Pancreas (tissue), 10 donors: ENCODE measurements at regions not wholly inside any gene's neighbourhood (a gene's known extent, or its start where the extent isn't known, plus 50 kb on each side); places are given as distances from the start of the nearest gene placed in this dataset.

ENCODE experiments used
- ATAC-seq, 4 donors: fragments of 200-7000 bp; cut with Tn5 transposase; one replicate each; pipeline versions ENCODE4 v1.8.0 to v1.9.1; 2020; ENCODE audit warnings: mild to moderate bottlenecking in 4 of 4, moderate library complexity in 4 of 4
- DNase-seq, 6 donors: peaks; one replicate each; pipeline ENCODE4 v3.0.0-alpha.2; 2020
- FAIRE-seq: peaks from 2 replicates; lab custom pipeline; 2012; peaks lifted over from hg19 to GRCh38; lab: Jason Lieb, UNC
- H3K27ac ChIP-seq, 4 donors: fragments of 200-600 bp; sonication (generic); 1 replicate in 3 of 4; 2 replicates in 1 of 4; pipeline versions ENCODE4 v1.5.0 to v1.8.0; 2020
- H3K27me3 ChIP-seq, 4 donors: fragments of 200-600 bp; one replicate each; pipeline ENCODE4 v1.8.0; 2021
- H3K36me3 ChIP-seq, 3 donors: fragments of 200-600 bp; sonication (generic) in 1 of 3; one replicate each; pipeline versions ENCODE4 v1.5.0 to v1.8.0; 2020 to 2021
- H3K4me1 ChIP-seq, 3 donors: fragments of 200-600 bp; one replicate each; pipeline ENCODE4 v1.8.0; 2021
- H3K4me3 ChIP-seq, 4 donors: fragments of 200-600 bp; sonication (generic) in 2 of 4; one replicate each; pipeline versions ENCODE4 v1.5.0 to v1.8.0; 2020 to 2021
- H3K9me3 ChIP-seq, 4 donors: fragments of 200-600 bp; one replicate each; pipeline ENCODE4 v1.8.0; 2021
- WGBS, 2 donors: extraction: QIAGEN DNeasy Blood & Tissue Kit; methylation state at CpG; one replicate each; pipeline ENCODE4 v1.1.7; 2013; 5-methylcytosine and 5-hydroxymethylcytosine counted together
- intact Hi-C, 3 donors: fragments of 100-400 bp; cut with DNase I; formaldehyde crosslinking; loops; one replicate each; pipeline versions ENCODE4 v1.11.1 to v1.14.2; 2022
- TF ChIP-seq, protein P1 (sequence below), 4 donors: fragments of 200-600 bp; sonication (generic) in 3 of 4; IDR thresholded peaks; one replicate each; pipeline versions ENCODE4 v1.5.0 to v1.8.0; 2021; ENCODE audit warnings: antibody characterized with exemption in 4 of 4
- donor health status: healthy with polysubstance abuse.
- donor health status: DM: no; HTN: no; CAD: no; lungs with moderate emphysema.
- donor health status: DM: no; HTN: no; CAD: no.
- donor health status: control.
- donor health status: control.
- donor health status: Bipolar disorder and iron deficiency.
- donor health status: DM: yes; HTN: yes; CAD: no.
- donor health status: DM: no; HTN: no; CAD: no.
- donor health status: DM: no; HTN: no; CAD: no.
- donor health status: DM: yes; HTN: yes; CAD: no.

DNA sequence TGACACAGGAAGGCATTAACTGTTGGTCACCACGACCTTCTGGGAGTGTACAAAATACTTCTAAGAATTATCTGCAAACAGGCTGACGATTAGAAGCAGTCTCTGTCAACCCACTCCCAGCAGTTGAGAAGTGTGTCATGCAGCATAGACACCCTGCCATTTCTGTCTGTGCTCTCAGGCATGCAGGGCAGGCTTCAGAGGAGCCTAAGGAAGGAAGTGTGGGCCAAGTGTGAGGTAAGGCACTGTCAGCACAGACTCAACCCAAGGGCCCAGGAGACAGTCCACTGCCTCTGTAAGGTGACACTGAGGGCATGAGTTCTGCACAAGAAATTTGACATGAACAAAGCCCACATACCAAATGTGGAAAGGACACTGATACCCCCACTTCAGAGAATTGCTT is 109.0 kb upstream of the VIPR2 start:
- 28 to 45% methylated on average over 2 of the region's 2 CpGs for WGBS, 2 donors
- H3K27ac ChIP-seq: no peak overlapping the region
- TF ChIP-seq, protein P1, sequence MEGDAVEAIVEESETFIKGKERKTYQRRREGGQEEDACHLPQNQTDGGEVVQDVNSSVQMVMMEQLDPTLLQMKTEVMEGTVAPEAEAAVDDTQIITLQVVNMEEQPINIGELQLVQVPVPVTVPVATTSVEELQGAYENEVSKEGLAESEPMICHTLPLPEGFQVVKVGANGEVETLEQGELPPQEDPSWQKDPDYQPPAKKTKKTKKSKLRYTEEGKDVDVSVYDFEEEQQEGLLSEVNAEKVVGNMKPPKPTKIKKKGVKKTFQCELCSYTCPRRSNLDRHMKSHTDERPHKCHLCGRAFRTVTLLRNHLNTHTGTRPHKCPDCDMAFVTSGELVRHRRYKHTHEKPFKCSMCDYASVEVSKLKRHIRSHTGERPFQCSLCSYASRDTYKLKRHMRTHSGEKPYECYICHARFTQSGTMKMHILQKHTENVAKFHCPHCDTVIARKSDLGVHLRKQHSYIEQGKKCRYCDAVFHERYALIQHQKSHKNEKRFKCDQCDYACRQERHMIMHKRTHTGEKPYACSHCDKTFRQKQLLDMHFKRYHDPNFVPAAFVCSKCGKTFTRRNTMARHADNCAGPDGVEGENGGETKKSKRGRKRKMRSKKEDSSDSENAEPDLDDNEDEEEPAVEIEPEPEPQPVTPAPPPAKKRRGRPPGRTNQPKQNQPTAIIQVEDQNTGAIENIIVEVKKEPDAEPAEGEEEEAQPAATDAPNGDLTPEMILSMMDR (IDR thresholded peaks at IDR 0.05): no peak
- FAIRE-seq (no peak), ATAC-seq (no peak), DNase-seq (no peak)
- no peaks in the 10 kb centered on the region for H3K27me3 ChIP-seq
- no peaks in the 10 kb centered on the region for H3K4me1 ChIP-seq
- no peak overlapping the region for H3K4me3 ChIP-seq
- no peaks in the 10 kb centered on the region for H3K36me3 ChIP-seq
- intact Hi-C loops: no loop called here
- H3K9me3 ChIP-seq: no peaks in the 10 kb centered on the region

DNA sequence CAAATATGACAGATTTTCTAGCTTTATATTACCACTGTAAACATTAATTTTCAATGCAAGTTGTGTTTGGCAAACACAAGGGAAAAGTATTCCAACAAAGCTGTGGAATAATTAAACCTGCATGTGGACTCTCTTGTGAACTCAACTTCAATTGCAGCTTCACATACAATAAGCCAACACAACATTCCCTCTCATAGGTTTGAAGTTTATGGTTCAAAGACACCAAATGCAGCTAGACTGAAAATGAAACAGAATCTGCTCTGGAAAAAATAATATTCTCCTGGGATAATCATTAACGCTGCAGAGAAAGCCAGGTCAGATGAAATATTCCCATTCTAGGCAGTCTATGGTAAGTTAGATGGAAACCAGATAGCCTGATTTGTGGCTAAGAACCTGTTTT is 105.8 kb upstream of the VIPR2 start:
- FAIRE-seq (no peak), DNase-seq (no peak), ATAC-seq (no peak)
- Histone ChIP-seq H3K27me3 (no peaks in the 10 kb centered on the region), H3K4me3 (no peak overlapping the region), H3K27ac (no peak overlapping the region), H3K4me1 (no peaks in the 10 kb centered on the region), H3K9me3 (no peaks in the 10 kb centered on the region), H3K36me3 (no peaks in the 10 kb centered on the region)
- 67 to 70% methylated on average over 1 of the region's 1 CpG for WGBS, 2 donors
- intact Hi-C loops: no loop called here
- TF ChIP-seq, protein P1 (IDR thresholded peaks at IDR 0.05): no peak

DNA sequence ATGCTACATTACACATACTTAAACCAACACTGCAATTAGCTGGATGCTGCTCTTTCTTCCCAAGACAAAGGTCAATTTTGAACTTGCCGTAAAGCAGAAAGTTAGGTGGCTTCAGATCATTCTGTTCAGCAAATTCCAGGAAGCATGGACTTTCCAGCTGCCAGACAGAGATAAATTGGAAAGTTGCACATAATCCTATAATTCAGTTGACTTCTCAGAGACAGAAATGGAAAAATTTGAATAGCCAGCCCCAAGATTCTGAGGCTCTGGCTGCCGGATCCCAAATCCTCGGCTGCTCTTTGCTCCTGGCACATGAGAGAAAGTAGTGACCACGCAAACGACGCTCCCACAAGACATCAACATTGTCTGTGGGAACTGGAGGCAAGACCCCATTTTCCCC is 105.0 kb upstream of the VIPR2 start:
- no peak for DNase-seq
- 69 to 81% methylated on average over 6 of the region's 6 CpGs for WGBS, 2 donors

DNA sequence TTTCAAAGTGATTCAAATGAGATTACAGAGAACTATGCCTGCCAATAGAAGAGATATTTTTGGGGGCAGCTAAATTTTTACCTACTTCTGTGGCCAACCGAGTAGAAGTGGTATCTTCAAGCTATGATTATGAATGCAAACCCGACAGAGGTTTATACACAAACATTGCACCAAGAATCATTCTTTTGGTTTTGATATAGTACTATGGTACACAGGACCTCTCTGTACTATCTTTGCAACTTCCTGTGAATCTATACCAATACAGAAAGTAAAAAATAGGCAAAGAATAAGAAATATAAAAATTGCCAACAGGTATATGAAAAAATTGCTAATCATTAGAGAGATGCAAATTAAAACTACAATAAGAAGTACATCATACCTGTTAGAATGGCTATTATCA is 103.2 kb upstream of the VIPR2 start:
- H3K4me1 ChIP-seq: no peaks in the 10 kb centered on the region
- TF ChIP-seq, protein P1 (IDR thresholded peaks at IDR 0.05): no peak
- 51 to 67% methylated on average over 2 of the region's 2 CpGs for WGBS, 2 donors
- no peak for DNase-seq
- no peaks in the 10 kb centered on the region for H3K27me3 ChIP-seq
- no peak overlapping the region for H3K4me3 ChIP-seq
- no peak for ATAC-seq
- no peak overlapping the region for H3K27ac ChIP-seq
- intact Hi-C loops: loop anchor here in 1 of 3 donors (5.0 kb wide), 1 partner anchor 116 kb away; no protein-coding TSS in a partner anchor
- no peaks in the 10 kb centered on the region for H3K36me3 ChIP-seq
- no peaks in the 10 kb centered on the region for H3K9me3 ChIP-seq
- FAIRE-seq: no peak

More for the DNA sequence above, 105.0 kb upstream of the VIPR2 start:
- Histone ChIP-seq H3K4me3 (no peak overlapping the region), H3K27me3 (no peaks in the 10 kb centered on the region), H3K27ac (no peak overlapping the region), H3K9me3 (no peaks in the 10 kb centered on the region), H3K36me3 (no peaks in the 10 kb centered on the region), H3K4me1 (no peaks in the 10 kb centered on the region)
- FAIRE-seq: no peak
- no peak for ATAC-seq
- intact Hi-C loops: loop anchor here in 1 of 3 donors (5.0 kb wide), 1 partner anchor 117 kb away; no protein-coding TSS in a partner anchor
- TF ChIP-seq, protein P1 (IDR thresholded peaks at IDR 0.05): no peak

DNA sequence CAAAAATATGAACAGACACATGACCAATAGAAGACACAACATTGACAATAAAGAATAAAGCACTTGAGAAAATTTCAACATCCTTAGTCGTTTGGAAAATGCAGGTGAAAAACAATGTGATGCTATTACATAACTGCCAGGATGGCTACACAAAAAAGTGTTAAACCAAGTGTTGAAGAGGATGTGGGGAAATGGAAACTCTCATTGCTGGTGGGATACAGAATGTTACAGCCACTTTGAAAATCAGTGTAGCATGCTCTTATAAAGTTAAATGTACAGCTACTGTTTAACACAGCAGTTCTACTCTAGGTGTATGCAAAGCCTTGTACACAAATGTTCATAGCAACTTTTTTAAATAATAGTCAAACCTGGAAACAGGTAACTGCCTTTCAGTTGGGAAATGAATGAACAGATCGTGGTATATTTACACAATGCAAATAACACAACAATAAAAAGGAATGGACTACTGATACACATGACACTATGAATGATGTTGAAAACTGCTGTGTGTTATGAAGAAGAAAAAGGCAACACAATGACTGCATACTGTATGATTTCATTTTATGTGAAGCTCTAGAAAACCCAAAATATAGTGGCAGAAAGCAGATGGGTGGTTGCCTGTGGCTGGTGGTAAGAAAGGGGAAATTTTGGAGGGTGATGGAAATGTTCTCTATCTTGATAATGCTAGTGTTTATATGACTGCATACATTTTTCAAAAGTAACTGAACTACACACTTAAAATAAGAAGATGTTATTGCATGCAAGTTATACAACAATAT is 102.2 kb upstream of the VIPR2 start:
- TF ChIP-seq, protein P1 (IDR thresholded peaks at IDR 0.05): no peak

More for the DNA sequence above, 102.2 kb upstream of the VIPR2 start:
- Histone ChIP-seq H3K27me3 (no peaks in the 10 kb centered on the region), H3K4me1 (no peaks in the 10 kb centered on the region), H3K27ac (no peak overlapping the region), H3K4me3 (no peak overlapping the region), H3K9me3 (no peaks in the 10 kb centered on the region), H3K36me3 (no peaks in the 10 kb centered on the region)
- ATAC-seq (no peak), FAIRE-seq (no peak), DNase-seq (no peak)
- 15 to 48% methylated on average over 2 of the region's 2 CpGs for WGBS, 2 donors
- intact Hi-C loops: loop anchor here in 1 of 3 donors (5.0 kb wide), 1 partner anchor 115 kb away; no protein-coding TSS in a partner anchor
